ENCODE measurements at regions not wholly inside any gene's neighbourhood (a gene's known extent, or its start where the extent isn't known, plus 50 kb on each side); places are given as distances from the start of the nearest gene placed in this dataset.

GRCh38 chr17:21814776-21815175 is 122.5 kb downstream of the KCNJ18 start:
- DNase-seq (ENCODE audit: low spot score), result no peak
- no peak overlapping the region for H3K27ac ChIP-seq
- CTCF ChIA-PET, result interaction anchor here (0.7 kb wide), 1 partner anchor 573 kb away, joined by 3 read pairs; no protein-coding TSS in a partner anchor
- TF ChIP-seq, protein P1, sequence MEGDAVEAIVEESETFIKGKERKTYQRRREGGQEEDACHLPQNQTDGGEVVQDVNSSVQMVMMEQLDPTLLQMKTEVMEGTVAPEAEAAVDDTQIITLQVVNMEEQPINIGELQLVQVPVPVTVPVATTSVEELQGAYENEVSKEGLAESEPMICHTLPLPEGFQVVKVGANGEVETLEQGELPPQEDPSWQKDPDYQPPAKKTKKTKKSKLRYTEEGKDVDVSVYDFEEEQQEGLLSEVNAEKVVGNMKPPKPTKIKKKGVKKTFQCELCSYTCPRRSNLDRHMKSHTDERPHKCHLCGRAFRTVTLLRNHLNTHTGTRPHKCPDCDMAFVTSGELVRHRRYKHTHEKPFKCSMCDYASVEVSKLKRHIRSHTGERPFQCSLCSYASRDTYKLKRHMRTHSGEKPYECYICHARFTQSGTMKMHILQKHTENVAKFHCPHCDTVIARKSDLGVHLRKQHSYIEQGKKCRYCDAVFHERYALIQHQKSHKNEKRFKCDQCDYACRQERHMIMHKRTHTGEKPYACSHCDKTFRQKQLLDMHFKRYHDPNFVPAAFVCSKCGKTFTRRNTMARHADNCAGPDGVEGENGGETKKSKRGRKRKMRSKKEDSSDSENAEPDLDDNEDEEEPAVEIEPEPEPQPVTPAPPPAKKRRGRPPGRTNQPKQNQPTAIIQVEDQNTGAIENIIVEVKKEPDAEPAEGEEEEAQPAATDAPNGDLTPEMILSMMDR (conservative IDR thresholded peaks at IDR 0.05; ENCODE audit: low read depth), result no peak
- POLR2A ChIA-PET (ENCODE audit: low non-redundant PET), result no interaction called here

DNA sequence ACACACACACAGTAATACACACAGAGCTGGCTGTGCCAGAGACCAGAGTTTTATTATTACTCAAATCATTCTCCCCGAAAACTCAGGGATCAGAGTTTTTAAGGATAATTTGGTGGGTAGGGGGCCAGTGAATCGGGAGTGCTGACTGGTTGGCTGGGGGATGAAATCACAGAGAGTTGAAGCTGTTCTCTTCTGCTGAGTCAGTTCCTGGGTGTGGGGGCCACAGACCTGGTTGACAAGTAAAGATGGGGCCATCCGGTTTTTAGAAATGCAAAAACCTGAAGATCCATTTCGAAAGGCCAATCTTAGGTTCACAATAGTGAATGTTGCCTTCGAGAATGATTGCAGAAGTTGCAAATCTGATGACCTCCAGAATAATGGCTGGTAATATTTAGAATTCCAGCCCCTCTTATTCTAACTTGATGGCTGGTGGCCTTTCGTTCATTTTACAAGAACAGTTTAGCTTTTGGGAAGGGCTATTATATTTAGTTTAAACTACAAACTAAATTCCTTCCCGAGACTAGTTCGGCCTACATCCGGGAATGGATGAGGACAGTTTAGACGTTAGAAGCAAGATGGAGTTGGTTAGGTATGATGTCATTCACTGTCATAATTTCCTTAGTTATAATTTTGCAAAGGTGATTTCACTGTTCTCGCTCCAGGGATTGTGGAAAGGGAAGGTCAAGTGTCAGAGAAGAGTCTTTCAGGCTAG is 123.2 kb downstream of the KCNJ18 start:
- no peak for DNase-seq (ENCODE audit: low spot score)
- CTCF ChIA-PET, result no interaction called here
- POLR2A ChIA-PET (ENCODE audit: low non-redundant PET), result no interaction called here
- H3K27ac ChIP-seq, result no peak overlapping the region
- TF ChIP-seq, protein P1 (conservative IDR thresholded peaks at IDR 0.05; ENCODE audit: low read depth), result no peak

- TF ChIP-seq, protein P1 (conservative IDR thresholded peaks at IDR 0.05; ENCODE audit: low read depth), result no peak
- ChIA-PET CTCF (interaction anchor here (0.5 kb wide), 1 partner anchor 49 kb away, joined by 4 read pairs; no protein-coding TSS in a partner anchor), POLR2A (ENCODE audit: low non-redundant PET) (no interaction called here)
- H3K27ac ChIP-seq, result no peak overlapping the region
- DNase-seq (ENCODE audit: low spot score), result no peak
Observed at GRCh38 chr17:21816592-21817567, 124.6 kb downstream of the KCNJ18 start.

GRCh38 chr17:21817791-21818364 is 125.6 kb downstream of the KCNJ18 start:
- CTCF ChIA-PET, result no interaction called here
- no peak overlapping the region for H3K27ac ChIP-seq
- TF ChIP-seq, protein P1 (conservative IDR thresholded peaks at IDR 0.05; ENCODE audit: low read depth), result no peak
- POLR2A ChIA-PET (ENCODE audit: low non-redundant PET), result no interaction called here
- no peak for DNase-seq (ENCODE audit: low spot score)

GRCh38 chr17:21823090-21823489 is 130.8 kb downstream of the KCNJ18 start:
- CTCF ChIA-PET, result interaction anchor here (0.6 kb wide), 1 partner anchor 241 kb away, joined by 3 read pairs; no protein-coding TSS in a partner anchor
- TF ChIP-seq, protein P1 (conservative IDR thresholded peaks at IDR 0.05; ENCODE audit: low read depth), result no peak
- no peak overlapping the region for H3K27ac ChIP-seq
- no peak for DNase-seq (ENCODE audit: low spot score)
- POLR2A ChIA-PET (ENCODE audit: low non-redundant PET), result no interaction called here

DNA sequence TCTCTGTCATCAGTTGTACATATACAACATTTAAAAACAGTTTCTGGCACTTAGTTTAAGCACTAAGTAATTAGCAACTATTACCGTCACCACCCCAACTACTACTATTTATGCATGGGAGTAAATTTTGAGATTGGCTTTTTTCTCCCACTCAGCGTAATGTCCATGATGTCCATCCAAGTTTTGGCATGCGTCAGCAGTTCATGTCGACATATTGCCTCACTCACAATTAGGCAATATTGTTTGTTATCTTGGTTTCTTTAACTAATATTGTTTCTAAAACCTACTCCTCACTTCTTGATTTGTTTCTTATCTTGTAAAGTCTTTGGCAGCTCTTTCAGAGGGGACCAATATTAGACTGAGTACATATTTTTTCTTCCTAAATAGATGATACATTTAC is 131.3 kb downstream of the KCNJ18 start:
- CTCF ChIA-PET, result no interaction called here
- no peak for DNase-seq (ENCODE audit: low spot score)

More for the DNA sequence above, 131.3 kb downstream of the KCNJ18 start:
- TF ChIP-seq, protein P1 (conservative IDR thresholded peaks at IDR 0.05; ENCODE audit: low read depth), result no peak
- no peak overlapping the region for H3K27ac ChIP-seq
- POLR2A ChIA-PET (ENCODE audit: low non-redundant PET), result no interaction called here
